GM13976 (cell line): ENCODE measurements at regions not wholly inside any gene's neighbourhood (a gene's known extent, or its start where the extent isn't known, plus 50 kb on each side); places are given as distances from the start of the nearest gene placed in this dataset.
A peak's percentile ranks its signal among the peaks of the same experiment; 100 is the strongest.
"Not testable (repeated sequence)": the region's sequence is repeated elsewhere in the genome, so short reads cannot be mapped to it uniquely, and the experiment has no call there.

ENCODE experiments used
- DNase-seq: peaks from one replicate; pipeline ENCODE4 v3.0.0; 2012; ENCODE audit warnings: low spot score
- in situ Hi-C: fragments of 300-500 bp; cut with MboI; formaldehyde crosslinking; loops from one replicate; pipeline ENCODE4 v1.12.0; 2022; ENCODE audit warnings: low sequenced_read_pairs, mixed read lengths, inconsistent platforms; ENCODE audit not compliant: unreplicated experiment
- TF ChIP-seq, protein P1 (sequence below): IDR thresholded peaks from 2 replicates; pipeline ENCODE4 v1.5.1; 2012; ENCODE audit warnings: borderline replicate concordance, mild to moderate bottlenecking; ENCODE audit not compliant: insufficient read depth; ENCODE audit errors: extremely low read depth, missing control alignments, control extremely low read depth

DNA sequence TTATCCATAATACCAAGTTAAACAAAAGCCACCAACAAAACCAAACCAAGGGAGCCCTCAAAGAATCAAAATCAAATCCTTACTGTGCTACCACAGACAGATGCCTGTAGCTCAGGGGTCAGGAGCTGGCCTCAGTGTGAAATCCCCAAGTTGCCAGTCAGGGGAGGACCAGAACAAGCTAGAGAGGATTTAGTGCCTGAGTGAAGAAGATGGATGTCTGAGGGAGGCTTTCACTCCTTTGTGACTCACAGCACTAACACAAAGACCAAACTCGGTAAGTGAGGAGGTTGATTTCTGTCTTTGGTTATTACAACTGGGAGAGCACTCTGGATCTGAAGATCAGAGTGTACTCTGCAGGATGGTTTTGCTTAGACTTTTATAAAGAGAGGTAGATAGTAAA, 189.9 kb upstream of the ZNF184 start:
- TF ChIP-seq, protein P1, sequence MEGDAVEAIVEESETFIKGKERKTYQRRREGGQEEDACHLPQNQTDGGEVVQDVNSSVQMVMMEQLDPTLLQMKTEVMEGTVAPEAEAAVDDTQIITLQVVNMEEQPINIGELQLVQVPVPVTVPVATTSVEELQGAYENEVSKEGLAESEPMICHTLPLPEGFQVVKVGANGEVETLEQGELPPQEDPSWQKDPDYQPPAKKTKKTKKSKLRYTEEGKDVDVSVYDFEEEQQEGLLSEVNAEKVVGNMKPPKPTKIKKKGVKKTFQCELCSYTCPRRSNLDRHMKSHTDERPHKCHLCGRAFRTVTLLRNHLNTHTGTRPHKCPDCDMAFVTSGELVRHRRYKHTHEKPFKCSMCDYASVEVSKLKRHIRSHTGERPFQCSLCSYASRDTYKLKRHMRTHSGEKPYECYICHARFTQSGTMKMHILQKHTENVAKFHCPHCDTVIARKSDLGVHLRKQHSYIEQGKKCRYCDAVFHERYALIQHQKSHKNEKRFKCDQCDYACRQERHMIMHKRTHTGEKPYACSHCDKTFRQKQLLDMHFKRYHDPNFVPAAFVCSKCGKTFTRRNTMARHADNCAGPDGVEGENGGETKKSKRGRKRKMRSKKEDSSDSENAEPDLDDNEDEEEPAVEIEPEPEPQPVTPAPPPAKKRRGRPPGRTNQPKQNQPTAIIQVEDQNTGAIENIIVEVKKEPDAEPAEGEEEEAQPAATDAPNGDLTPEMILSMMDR, result no peak
- in situ Hi-C loops, result no loop called here
- DNase-seq, result no peak

DNA sequence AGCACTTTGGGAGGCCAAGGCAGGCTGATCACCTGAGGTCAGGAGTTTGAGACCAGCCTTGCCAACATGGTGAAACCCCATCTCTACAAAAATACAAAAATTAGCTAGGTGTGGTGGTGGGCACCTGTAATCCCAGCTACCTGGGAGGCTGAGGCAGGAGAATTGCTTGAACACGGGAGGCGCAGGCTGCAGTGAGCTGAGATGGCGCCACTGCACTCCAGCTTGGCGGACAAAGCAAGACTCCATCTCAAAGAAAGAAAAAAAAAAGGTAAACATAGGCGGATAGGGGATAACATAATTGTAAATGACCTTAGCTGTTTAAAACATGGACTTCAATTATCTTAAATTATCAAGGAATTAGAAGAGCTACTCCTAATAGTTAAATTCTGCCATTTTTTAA, 189.3 kb upstream of the ZNF184 start:
- in situ Hi-C loops, DNase-seq: not testable (repeated sequence)

DNA sequence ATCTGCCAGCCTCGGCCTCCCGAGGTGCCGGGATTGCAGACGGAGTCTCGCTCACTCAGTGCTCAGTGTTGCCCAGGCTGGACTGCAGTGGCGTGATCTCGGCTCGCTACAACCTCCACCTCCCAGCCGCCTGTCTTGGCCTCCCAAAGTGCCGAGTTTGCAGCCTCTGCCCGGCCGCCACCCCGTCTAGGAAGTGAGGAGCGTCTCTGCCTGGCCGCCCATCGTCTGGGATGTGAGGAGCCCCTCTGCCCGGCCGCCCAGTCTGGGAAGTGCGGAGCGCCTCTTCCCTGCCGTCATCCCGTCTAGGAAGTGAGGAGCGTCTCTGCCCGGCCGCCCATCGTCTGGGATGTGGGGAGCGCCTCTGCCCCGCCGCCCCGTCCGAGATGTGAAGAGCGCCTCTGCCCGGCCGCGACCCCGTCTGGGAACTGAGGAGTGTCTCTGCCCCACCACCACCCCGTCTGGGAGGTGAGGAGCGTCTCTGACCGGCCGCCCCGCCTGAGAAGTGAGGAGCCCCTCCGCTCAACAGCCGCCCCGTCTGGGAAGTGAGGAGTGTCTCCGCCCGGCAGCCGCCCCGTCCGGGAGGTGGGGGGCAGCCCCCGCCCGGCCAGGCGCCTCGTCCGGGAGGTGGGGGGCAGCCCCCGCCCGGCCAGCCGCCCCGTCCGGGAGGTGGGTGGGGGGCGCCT, 180.4 kb upstream of the ZNF184 start:
- in situ Hi-C loops, DNase-seq: not testable (repeated sequence)

DNA sequence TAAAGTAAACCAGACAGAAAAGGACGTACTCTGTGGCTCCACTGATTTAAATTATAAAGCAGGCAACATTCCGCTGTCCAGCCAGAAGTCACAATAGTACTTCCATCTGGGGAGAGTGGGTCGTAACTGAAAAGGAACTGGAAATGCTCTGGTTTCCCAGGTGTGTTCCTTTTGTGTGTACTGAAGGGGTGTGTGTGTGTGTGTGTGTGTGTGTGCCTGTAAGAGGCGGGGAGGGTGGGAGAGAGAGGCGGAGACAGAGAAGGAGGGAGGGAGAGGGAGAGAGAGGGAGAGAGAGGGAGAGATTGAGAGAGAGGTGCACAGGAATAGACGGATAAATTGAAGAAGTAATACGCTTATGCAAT, 178.4 kb upstream of the ZNF184 start:
- in situ Hi-C loops, result no loop called here
- DNase-seq, result no peak
- TF ChIP-seq, protein P1, result no peak

DNA sequence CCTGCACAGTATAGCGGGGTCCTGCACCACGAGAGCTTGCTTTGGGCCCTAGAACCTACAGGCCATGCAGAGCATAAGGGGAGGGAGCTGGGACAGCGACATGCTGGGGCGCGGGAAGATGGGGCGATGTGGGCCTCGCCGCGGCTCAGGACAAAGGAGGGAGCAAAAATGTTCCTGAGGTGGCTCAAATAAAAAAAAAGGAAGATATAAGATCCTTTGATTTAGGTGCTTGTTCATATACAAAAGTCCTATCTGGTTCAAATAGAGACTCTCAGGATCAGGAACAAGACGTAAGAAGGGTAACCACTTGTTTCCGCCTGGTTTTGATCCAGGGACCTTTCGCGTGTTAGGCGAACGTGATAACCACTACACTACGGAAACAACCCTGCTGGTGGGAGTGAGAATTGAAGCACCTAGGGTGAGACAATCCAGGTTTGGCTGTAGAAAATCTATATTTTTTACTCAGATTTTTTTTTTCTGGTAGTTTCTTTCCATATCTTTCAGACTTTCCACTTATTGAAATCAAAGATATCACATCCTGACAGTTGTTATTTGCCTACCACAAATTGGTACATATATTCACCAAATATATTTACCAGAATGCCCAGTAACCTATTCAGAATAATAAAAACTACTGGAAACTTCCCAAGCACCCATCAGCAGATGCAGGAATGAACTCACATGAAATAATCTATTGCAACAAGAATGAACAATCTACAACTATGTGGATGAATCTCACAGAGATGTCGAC, 177.9 kb upstream of the ZNF184 start:
- TF ChIP-seq, protein P1, result no peak
- DNase-seq, result peak; percentile 79
- in situ Hi-C loops, result no loop called here

DNA sequence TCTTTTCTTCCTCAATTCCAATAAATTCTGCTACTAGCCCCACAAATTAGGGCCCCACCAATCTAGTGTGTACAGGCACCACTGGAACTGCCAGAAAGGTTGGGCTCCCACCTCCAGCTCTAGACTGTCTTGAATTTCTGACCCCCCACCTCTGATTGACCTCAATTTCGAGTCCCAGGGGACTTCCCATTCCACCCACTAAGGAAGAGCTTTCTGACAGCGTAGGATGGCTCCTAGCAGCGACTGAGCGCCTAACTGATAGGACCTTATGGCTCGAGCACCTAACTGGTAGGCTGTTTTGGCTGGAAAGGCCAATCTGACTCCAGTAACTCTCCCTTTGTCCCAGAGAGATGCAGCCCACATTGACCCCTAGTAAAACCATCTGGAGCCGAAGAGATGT, 171.6 kb upstream of the ZNF184 start:
- in situ Hi-C loops, result no loop called here
- no peak for DNase-seq
- TF ChIP-seq, protein P1, result no peak

DNA sequence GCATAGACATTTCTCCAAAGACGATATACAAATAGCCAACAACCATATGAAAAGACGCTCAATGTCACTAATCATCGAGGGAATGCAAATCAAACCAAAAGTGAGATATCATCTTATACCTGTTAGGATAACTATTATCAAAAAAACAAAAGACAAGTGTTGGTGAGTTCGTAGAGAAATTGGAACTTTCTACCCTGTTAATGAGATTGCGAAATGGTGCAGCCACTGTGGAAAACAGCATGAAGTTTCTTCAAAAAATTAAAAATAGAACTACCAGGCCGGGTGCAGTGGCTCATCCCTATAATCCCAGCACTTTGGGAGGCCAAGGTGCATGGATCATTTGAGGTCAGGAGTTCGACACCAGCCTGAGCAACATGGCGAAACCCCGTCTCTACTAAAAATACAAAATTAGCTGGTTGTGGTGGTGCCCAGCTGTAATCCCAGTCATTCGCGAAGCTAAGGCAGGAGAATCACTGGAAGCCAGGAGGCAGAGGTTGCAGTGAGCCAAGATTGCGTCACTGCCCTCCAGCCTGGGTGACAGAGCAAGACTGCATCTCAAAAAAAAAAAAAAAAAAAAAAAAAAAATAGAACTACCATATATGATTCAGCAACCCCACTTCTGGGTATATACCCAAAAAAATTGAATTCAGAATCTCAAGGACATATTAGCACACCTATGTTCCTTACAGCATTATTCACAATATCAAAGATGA, 170.0 kb upstream of the ZNF184 start:
- TF ChIP-seq, protein P1, result no peak
- no peak for DNase-seq
- in situ Hi-C loops, result no loop called here

DNA sequence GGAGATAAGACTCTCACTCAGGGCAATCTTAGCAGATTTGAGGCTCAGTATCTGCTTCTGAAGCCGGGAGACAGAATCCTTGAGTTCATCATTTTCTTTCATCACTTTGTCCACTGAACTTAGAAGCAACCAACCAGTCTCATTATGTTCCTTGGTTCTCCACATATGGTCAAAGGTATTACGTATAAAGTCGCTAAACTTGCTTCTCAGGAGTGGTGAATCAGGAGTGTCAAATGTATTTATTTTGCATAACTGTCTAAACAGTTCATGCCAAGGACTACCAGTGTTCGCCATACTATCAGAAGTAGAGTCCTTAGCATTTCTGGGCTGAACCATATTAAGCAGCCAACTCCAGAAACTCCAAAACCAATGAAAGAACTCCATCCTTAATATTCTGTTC, 163.0 kb upstream of the ZNF184 start:
- in situ Hi-C loops, DNase-seq: not testable (repeated sequence)

DNA sequence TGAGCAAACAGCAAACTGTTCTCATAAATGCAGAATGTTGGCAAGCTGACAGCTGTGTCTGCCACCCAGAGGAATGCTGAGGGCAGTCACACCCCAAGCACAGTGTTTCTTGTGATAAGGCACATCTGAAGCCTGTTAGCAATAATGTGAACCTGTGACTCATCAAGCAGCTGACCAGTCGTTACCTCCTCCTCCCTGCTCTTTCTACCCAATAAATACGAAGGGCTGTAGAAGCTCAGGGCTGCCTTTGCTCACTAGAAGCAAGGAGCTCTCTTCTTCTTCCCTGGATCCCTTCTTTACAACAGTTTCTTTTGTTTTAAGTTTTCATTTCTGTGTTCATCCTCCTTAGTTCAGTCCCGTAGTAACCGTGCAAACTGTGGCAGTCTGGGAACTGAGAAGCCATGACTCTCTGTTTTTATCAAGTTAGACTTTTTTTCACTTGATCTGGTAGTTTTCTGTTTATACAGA, 160.3 kb upstream of the ZNF184 start:
- DNase-seq, in situ Hi-C loops: not testable (repeated sequence)
